ENCODE measurements at regions not wholly inside any gene's neighbourhood (a gene's known extent, or its start where the extent isn't known, plus 50 kb on each side); places are given as distances from the start of the nearest gene placed in this dataset.

DNA sequence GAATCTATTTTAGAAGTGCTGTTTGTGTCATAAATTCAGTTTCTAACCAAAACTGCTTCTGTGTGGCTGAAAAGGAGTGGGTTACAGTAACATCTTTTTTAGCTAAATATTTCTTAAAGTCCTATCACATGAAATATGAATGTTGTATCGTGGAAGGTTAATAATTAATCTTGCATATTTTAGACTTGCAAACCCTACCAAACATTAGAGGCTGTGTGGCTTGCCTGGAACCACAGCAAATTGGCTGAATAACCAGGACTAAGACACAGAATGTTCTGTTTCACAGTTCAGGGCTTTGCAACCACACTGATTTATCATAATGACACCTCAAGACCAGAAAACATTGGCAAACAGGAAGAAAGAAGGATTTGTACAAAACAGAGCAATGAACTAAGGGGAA is 208.9 kb upstream of the CNTNAP5 start:
- POLR2A ChIA-PET: no interaction called here

DNA sequence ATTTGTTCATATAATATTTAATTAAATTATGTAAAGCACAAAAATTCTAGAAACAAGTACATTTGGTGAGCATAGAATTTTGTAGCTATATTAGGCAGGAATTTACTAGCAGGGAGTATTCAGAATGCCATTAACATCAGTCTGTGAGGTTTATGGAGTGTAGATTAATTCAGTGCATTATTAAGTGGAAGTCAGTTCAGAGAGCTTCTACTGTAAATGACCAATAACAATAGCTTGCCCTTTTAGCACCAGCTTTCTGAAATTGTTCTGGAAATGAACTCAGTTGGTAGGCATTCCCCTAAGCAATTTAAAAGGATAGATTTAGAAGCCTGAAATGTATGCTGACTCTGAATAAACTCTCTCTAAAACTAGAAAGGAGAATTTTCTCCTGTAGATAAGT is 208.2 kb upstream of the CNTNAP5 start:
- Histone ChIP-seq H3K79me2 (ENCODE audit: insufficient read depth) (no peaks in the 10 kb centered on the region), H3K9me3 (no peaks in the 10 kb centered on the region), H3F3A (replicated peaks; ENCODE audit: insufficient read depth) (no peaks in the 10 kb centered on the region), H3K4me3 (ENCODE audit: low read depth in 2 of 2, low read length in 1 of 2) (no peak overlapping the region), H2AFZ (ENCODE audit: low read depth) (no peak overlapping the region), H3K27ac (ENCODE audit: low read depth in 2 of 2, low read length in 1 of 2) (no peak overlapping the region), H3K4me2 (no peak overlapping the region), H4K20me1 (ENCODE audit: insufficient read depth) (no peaks in the 10 kb centered on the region), H3K4me1 (ENCODE audit: control insufficient read depth in 1 of 2, insufficient read depth in 2 of 2, low read depth in 1 of 2, low read length in 1 of 2) (no peaks in the 10 kb centered on the region), H3K27me3 (ENCODE audit: insufficient read depth) (no peaks in the 10 kb centered on the region), H3K36me3 (replicated peaks in 1 of 2; ENCODE audit: control insufficient read depth in 1 of 2, insufficient read depth in 2 of 2, low read length in 1 of 2) (no peaks in the 10 kb centered on the region), H3K9me2 (no peaks in the 10 kb centered on the region; the same call in 1 of the 2 replicates), H3K9ac (no peak overlapping the region)
- CTCF ChIA-PET: interaction anchor here (0.9 kb wide), 1 partner anchor 9 kb away, joined by 5 read pairs; no protein-coding TSS in a partner anchor
- no peak for DNase-seq
- POLR2A ChIA-PET: no interaction called here
- TF ChIP-seq FOSL2 (IDR thresholded peaks at IDR 0.05; ENCODE audit: borderline replicate concordance, low read depth): no peak
- no peak for TF ChIP-seq NRF1 (IDR thresholded peaks at IDR 0.05; ENCODE audit: low read depth, low read length)
- TF ChIP-seq SIN3A (IDR thresholded peaks at IDR 0.05; ENCODE audit: borderline replicate concordance, low read depth, low read length): no peak
- TF ChIP-seq, protein P1, sequence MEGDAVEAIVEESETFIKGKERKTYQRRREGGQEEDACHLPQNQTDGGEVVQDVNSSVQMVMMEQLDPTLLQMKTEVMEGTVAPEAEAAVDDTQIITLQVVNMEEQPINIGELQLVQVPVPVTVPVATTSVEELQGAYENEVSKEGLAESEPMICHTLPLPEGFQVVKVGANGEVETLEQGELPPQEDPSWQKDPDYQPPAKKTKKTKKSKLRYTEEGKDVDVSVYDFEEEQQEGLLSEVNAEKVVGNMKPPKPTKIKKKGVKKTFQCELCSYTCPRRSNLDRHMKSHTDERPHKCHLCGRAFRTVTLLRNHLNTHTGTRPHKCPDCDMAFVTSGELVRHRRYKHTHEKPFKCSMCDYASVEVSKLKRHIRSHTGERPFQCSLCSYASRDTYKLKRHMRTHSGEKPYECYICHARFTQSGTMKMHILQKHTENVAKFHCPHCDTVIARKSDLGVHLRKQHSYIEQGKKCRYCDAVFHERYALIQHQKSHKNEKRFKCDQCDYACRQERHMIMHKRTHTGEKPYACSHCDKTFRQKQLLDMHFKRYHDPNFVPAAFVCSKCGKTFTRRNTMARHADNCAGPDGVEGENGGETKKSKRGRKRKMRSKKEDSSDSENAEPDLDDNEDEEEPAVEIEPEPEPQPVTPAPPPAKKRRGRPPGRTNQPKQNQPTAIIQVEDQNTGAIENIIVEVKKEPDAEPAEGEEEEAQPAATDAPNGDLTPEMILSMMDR (IDR thresholded peaks at IDR 0.05): no peak
- TF ChIP-seq, protein P2, sequence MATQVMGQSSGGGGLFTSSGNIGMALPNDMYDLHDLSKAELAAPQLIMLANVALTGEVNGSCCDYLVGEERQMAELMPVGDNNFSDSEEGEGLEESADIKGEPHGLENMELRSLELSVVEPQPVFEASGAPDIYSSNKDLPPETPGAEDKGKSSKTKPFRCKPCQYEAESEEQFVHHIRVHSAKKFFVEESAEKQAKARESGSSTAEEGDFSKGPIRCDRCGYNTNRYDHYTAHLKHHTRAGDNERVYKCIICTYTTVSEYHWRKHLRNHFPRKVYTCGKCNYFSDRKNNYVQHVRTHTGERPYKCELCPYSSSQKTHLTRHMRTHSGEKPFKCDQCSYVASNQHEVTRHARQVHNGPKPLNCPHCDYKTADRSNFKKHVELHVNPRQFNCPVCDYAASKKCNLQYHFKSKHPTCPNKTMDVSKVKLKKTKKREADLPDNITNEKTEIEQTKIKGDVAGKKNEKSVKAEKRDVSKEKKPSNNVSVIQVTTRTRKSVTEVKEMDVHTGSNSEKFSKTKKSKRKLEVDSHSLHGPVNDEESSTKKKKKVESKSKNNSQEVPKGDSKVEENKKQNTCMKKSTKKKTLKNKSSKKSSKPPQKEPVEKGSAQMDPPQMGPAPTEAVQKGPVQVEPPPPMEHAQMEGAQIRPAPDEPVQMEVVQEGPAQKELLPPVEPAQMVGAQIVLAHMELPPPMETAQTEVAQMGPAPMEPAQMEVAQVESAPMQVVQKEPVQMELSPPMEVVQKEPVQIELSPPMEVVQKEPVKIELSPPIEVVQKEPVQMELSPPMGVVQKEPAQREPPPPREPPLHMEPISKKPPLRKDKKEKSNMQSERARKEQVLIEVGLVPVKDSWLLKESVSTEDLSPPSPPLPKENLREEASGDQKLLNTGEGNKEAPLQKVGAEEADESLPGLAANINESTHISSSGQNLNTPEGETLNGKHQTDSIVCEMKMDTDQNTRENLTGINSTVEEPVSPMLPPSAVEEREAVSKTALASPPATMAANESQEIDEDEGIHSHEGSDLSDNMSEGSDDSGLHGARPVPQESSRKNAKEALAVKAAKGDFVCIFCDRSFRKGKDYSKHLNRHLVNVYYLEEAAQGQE (IDR thresholded peaks at IDR 0.05; ENCODE audit: low read depth, low read length): no peak

More for the DNA sequence above, 208.9 kb upstream of the CNTNAP5 start:
- H3K79me2 ChIP-seq (ENCODE audit: insufficient read depth): no peaks in the 10 kb centered on the region
- no peak for TF ChIP-seq SMC3 (IDR thresholded peaks at IDR 0.05; ENCODE audit: low read depth, low read length)
- TF ChIP-seq, protein P3, sequence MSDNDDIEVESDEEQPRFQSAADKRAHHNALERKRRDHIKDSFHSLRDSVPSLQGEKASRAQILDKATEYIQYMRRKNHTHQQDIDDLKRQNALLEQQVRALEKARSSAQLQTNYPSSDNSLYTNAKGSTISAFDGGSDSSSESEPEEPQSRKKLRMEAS (IDR thresholded peaks at IDR 0.05; ENCODE audit: low read depth): no peak
- no peak for TF ChIP-seq TEAD4 (IDR thresholded peaks at IDR 0.05; ENCODE audit: borderline replicate concordance, insufficient read depth)
- TF ChIP-seq, protein P2 (IDR thresholded peaks at IDR 0.05; ENCODE audit: low read depth, low read length): no peak
- TF ChIP-seq RAD21 (IDR thresholded peaks at IDR 0.05; ENCODE audit: low read length): no peak
- no peak for TF ChIP-seq NFIC (IDR thresholded peaks at IDR 0.05; ENCODE audit: borderline replicate concordance)
- TF ChIP-seq, protein P4, sequence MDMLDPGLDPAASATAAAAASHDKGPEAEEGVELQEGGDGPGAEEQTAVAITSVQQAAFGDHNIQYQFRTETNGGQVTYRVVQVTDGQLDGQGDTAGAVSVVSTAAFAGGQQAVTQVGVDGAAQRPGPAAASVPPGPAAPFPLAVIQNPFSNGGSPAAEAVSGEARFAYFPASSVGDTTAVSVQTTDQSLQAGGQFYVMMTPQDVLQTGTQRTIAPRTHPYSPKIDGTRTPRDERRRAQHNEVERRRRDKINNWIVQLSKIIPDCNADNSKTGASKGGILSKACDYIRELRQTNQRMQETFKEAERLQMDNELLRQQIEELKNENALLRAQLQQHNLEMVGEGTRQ (IDR thresholded peaks at IDR 0.05; ENCODE audit: borderline replicate concordance, low read depth, low read length): no peak
- TF ChIP-seq RXRA (IDR thresholded peaks at IDR 0.05; ENCODE audit: borderline replicate concordance, low read depth): no peak
- no peak for TF ChIP-seq MEF2A (IDR thresholded peaks at IDR 0.05; ENCODE audit: borderline replicate concordance, low read depth)
- no peak for TF ChIP-seq SIN3A (IDR thresholded peaks at IDR 0.05; ENCODE audit: borderline replicate concordance, low read depth, low read length)
- TF ChIP-seq, protein P5, sequence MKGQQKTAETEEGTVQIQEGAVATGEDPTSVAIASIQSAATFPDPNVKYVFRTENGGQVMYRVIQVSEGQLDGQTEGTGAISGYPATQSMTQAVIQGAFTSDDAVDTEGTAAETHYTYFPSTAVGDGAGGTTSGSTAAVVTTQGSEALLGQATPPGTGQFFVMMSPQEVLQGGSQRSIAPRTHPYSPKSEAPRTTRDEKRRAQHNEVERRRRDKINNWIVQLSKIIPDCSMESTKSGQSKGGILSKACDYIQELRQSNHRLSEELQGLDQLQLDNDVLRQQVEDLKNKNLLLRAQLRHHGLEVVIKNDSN (IDR thresholded peaks at IDR 0.05; ENCODE audit: borderline replicate concordance, low read depth): no peak
- no peak for TF ChIP-seq FOXM1 (IDR thresholded peaks at IDR 0.05; ENCODE audit: low read depth)
- WGBS (ENCODE audit: low lambda C conversion rate): 9% methylated on average over 1 of the region's 1 CpG
- H3K9me3 ChIP-seq: no peaks in the 10 kb centered on the region
- DNase-seq: no peak
- H3K4me2 ChIP-seq: no peak overlapping the region
- CTCF ChIA-PET: interaction anchor here (1.1 kb wide), 1 partner anchor 14 kb away, joined by 3 read pairs; no protein-coding TSS in a partner anchor
- H3K9ac ChIP-seq: no peak overlapping the region
- no peaks in the 10 kb centered on the region for H3K36me3 ChIP-seq (replicated peaks in 1 of 2; ENCODE audit: control insufficient read depth in 1 of 2, insufficient read depth in 2 of 2, low read length in 1 of 2)
- no peaks in the 10 kb centered on the region for H3K27me3 ChIP-seq (ENCODE audit: insufficient read depth)
- H3K4me3 ChIP-seq (ENCODE audit: low read depth in 2 of 2, low read length in 1 of 2): no peak overlapping the region
- H3F3A ChIP-seq (replicated peaks; ENCODE audit: insufficient read depth): no peaks in the 10 kb centered on the region
- no peaks in the 10 kb centered on the region for H4K20me1 ChIP-seq (ENCODE audit: insufficient read depth)
- no peaks in the 10 kb centered on the region for H3K4me1 ChIP-seq (ENCODE audit: control insufficient read depth in 1 of 2, insufficient read depth in 2 of 2, low read depth in 1 of 2, low read length in 1 of 2)
- H3K9me2 ChIP-seq: no peaks in the 10 kb centered on the region; the same call in 1 of the 2 replicates
- no peak overlapping the region for H2AFZ ChIP-seq (ENCODE audit: low read depth)
- H3K27ac ChIP-seq (ENCODE audit: low read depth in 2 of 2, low read length in 1 of 2): no peak overlapping the region

All from SK-N-SH (cell line).